ENCODE measurements at regions not wholly inside any gene's neighbourhood (a gene's known extent, or its start where the extent isn't known, plus 50 kb on each side); places are given as distances from the start of the nearest gene placed in this dataset.

- TF ChIP-seq, protein P1, sequence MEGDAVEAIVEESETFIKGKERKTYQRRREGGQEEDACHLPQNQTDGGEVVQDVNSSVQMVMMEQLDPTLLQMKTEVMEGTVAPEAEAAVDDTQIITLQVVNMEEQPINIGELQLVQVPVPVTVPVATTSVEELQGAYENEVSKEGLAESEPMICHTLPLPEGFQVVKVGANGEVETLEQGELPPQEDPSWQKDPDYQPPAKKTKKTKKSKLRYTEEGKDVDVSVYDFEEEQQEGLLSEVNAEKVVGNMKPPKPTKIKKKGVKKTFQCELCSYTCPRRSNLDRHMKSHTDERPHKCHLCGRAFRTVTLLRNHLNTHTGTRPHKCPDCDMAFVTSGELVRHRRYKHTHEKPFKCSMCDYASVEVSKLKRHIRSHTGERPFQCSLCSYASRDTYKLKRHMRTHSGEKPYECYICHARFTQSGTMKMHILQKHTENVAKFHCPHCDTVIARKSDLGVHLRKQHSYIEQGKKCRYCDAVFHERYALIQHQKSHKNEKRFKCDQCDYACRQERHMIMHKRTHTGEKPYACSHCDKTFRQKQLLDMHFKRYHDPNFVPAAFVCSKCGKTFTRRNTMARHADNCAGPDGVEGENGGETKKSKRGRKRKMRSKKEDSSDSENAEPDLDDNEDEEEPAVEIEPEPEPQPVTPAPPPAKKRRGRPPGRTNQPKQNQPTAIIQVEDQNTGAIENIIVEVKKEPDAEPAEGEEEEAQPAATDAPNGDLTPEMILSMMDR (conservative IDR thresholded peaks at IDR 0.05; ENCODE audit: low read depth, low read length) = no peak
- TF ChIP-seq RAD21 (IDR thresholded peaks at IDR 0.05; ENCODE audit: low read length) = no peak
- no peak for TF ChIP-seq POLR2A (IDR thresholded peaks at IDR 0.05; ENCODE audit: low read depth, low read length)
- no peak for TF ChIP-seq BHLHE40 (IDR thresholded peaks at IDR 0.05; ENCODE audit: low read depth, low read length)
- no peak for TF ChIP-seq RCOR1 (IDR thresholded peaks at IDR 0.05; ENCODE audit: insufficient replicate concordance, low read length)
- no peak for TF ChIP-seq RFX5 (IDR thresholded peaks at IDR 0.05; ENCODE audit: low read depth, low read length)
- no peak for TF ChIP-seq SMC3 (IDR thresholded peaks at IDR 0.05; ENCODE audit: low read depth, low read length)
- no peak for TF ChIP-seq CEBPB (IDR thresholded peaks at IDR 0.05; ENCODE audit: low read depth, low read length)
- TF ChIP-seq FOS (IDR thresholded peaks at IDR 0.05; ENCODE audit: low read depth, low read length) = no peak
- TF ChIP-seq, protein P2, sequence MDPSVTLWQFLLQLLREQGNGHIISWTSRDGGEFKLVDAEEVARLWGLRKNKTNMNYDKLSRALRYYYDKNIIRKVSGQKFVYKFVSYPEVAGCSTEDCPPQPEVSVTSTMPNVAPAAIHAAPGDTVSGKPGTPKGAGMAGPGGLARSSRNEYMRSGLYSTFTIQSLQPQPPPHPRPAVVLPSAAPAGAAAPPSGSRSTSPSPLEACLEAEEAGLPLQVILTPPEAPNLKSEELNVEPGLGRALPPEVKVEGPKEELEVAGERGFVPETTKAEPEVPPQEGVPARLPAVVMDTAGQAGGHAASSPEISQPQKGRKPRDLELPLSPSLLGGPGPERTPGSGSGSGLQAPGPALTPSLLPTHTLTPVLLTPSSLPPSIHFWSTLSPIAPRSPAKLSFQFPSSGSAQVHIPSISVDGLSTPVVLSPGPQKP (IDR thresholded peaks at IDR 0.05; ENCODE audit: borderline replicate concordance, low read depth, low read length) = no peak
Measured at GRCh38 chr5:77850536-77851175, 74.5 kb upstream of the TBCA start.

Data from IMR-90 (cell line).